ENCODE measurements at regions not wholly inside any gene's neighbourhood (a gene's known extent, or its start where the extent isn't known, plus 50 kb on each side); places are given as distances from the start of the nearest gene placed in this dataset.

DNA sequence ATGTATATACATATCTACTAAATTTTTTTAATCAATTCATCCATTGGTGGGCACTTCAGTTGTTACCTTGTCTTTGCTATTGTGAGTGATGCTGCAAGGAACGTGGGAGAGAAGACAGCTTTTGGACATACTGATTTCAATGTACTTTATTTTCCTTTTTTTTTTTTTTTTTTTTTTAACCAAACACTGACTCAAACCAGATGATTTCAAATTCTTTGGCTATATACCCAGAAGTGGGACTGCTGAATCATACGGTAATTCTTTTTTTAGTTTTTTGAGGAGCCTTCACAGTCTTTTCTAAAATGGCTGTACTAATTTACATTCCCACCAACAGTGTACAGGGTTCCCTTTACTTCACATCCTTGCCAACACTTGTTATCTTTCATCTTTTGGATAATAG, 204.7 kb downstream of the INSIG2 start:
- CTCF ChIA-PET = no interaction called here
- no TSS peak for BruUV-seq (replicated peaks)
- TF ChIP-seq, protein P1, sequence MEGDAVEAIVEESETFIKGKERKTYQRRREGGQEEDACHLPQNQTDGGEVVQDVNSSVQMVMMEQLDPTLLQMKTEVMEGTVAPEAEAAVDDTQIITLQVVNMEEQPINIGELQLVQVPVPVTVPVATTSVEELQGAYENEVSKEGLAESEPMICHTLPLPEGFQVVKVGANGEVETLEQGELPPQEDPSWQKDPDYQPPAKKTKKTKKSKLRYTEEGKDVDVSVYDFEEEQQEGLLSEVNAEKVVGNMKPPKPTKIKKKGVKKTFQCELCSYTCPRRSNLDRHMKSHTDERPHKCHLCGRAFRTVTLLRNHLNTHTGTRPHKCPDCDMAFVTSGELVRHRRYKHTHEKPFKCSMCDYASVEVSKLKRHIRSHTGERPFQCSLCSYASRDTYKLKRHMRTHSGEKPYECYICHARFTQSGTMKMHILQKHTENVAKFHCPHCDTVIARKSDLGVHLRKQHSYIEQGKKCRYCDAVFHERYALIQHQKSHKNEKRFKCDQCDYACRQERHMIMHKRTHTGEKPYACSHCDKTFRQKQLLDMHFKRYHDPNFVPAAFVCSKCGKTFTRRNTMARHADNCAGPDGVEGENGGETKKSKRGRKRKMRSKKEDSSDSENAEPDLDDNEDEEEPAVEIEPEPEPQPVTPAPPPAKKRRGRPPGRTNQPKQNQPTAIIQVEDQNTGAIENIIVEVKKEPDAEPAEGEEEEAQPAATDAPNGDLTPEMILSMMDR (IDR thresholded peaks at IDR 0.05; ENCODE audit: unreplicated experiment) = no peak
- Mint-ChIP-seq H3K9me3 (ENCODE audit: low read depth, unreplicated experiment) (peaks cover 6% of the 10 kb centered on the region), H3K36me3 (ENCODE audit: insufficient read depth, unreplicated experiment) (no peaks in the 10 kb centered on the region), H3K4me1 (ENCODE audit: low read depth, unreplicated experiment) (no peaks in the 10 kb centered on the region), H3K4me3 (ENCODE audit: low read depth, unreplicated experiment) (no peak overlapping the region), H3K27ac (ENCODE audit: unreplicated experiment) (no peak overlapping the region), H3K27me3 (ENCODE audit: unreplicated experiment) (peaks cover 14% of the 10 kb centered on the region)
- DNase-seq = no peak
- intact Hi-C loops (cut with micrococcal nuclease; ENCODE audit: unreplicated experiment) = no loop called here

DNA sequence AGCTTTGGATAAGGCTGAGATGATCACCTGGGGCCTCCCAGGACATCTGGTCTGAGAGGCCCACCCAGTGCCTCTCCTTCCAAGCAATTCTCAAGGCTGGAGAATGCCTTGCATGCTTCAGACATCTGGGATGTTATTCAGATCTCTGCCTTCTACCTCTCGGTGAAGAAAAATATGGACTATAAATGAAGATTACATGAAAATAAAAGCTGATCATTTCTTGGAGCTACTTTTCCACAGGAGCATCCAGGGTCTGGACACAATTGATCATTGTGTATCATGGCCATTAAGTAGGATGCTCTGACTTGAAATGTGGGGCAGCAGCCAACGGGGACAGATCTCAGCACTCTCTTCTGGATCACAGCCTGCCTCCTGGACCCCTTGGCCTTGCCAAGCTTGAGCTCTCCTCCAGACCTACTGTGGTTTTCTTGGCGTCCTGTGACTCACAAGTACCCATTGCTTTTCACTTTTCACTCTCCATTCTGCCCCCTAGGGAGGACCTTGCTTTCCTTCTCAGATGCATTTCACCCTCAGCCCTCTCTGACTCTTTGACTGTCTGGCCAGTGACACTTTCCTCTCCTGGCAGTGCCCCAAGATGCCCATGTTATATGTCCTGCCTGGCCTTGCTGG, 203.1 kb downstream of the INSIG2 start:
- H3K9me3 Mint-ChIP-seq (ENCODE audit: low read depth, unreplicated experiment) = peaks cover 6% of the 10 kb centered on the region
- H3K27me3 Mint-ChIP-seq (ENCODE audit: unreplicated experiment) = peaks cover 14% of the 10 kb centered on the region
- BruUV-seq (replicated peaks) = no TSS peak
- intact Hi-C loops (cut with micrococcal nuclease; ENCODE audit: unreplicated experiment) = no loop called here
- TF ChIP-seq, protein P1 (IDR thresholded peaks at IDR 0.05; ENCODE audit: unreplicated experiment) = no peak
- H3K4me1 Mint-ChIP-seq (ENCODE audit: low read depth, unreplicated experiment) = no peaks in the 10 kb centered on the region
- no peak overlapping the region for H3K4me3 Mint-ChIP-seq (ENCODE audit: low read depth, unreplicated experiment)
- CTCF ChIA-PET = no interaction called here
- H3K27ac Mint-ChIP-seq (ENCODE audit: unreplicated experiment) = no peak overlapping the region
- DNase-seq = no peak
- no peaks in the 10 kb centered on the region for H3K36me3 Mint-ChIP-seq (ENCODE audit: insufficient read depth, unreplicated experiment)

GRCh38 chr2:118290411-118291250, 202.4 kb downstream of the INSIG2 start:
- Mint-ChIP-seq H3K9me3 (ENCODE audit: low read depth, unreplicated experiment) (peaks cover 6% of the 10 kb centered on the region), H3K27ac (ENCODE audit: unreplicated experiment) (no peak overlapping the region), H3K4me1 (ENCODE audit: low read depth, unreplicated experiment) (no peaks in the 10 kb centered on the region), H3K4me3 (ENCODE audit: low read depth, unreplicated experiment) (no peak overlapping the region), H3K27me3 (ENCODE audit: unreplicated experiment) (peaks cover 9% of the 10 kb centered on the region), H3K36me3 (ENCODE audit: insufficient read depth, unreplicated experiment) (no peaks in the 10 kb centered on the region)
- intact Hi-C loops (cut with micrococcal nuclease; ENCODE audit: unreplicated experiment) = no loop called here
- DNase-seq = no peak
- BruUV-seq (replicated peaks) = no TSS peak
- CTCF ChIA-PET = no interaction called here
- TF ChIP-seq, protein P1 (IDR thresholded peaks at IDR 0.05; ENCODE audit: unreplicated experiment) = no peak

DNA sequence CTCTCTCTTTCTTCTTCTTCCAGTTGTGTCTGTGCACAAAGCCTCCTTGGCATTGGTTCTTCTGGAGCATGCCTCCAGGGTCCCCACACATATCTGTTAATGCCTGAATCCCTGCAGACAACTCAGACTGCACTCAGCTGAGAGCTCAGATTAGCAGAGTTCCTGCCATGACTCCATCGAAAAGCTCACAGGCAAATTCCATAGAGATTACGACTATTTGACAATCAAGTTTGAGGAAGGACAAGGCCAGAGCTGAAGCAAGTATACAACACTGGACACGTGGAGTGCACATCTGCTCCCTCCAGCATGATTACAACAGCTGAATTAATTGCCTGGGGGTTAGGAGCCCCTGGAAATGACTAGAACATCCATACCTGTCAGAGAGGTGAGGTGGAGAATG, 190.7 kb downstream of the INSIG2 start:
- H3K9me3 Mint-ChIP-seq (ENCODE audit: low read depth, unreplicated experiment) = no peaks in the 10 kb centered on the region
- H3K27ac Mint-ChIP-seq (ENCODE audit: unreplicated experiment) = no peak overlapping the region
- DNase-seq = no peak
- H3K36me3 Mint-ChIP-seq (ENCODE audit: insufficient read depth, unreplicated experiment) = no peaks in the 10 kb centered on the region
- BruUV-seq (replicated peaks) = no TSS peak
- TF ChIP-seq, protein P1 (IDR thresholded peaks at IDR 0.05; ENCODE audit: unreplicated experiment) = no peak
- H3K4me1 Mint-ChIP-seq (ENCODE audit: low read depth, unreplicated experiment) = no peaks in the 10 kb centered on the region
- H3K4me3 Mint-ChIP-seq (ENCODE audit: low read depth, unreplicated experiment) = no peak overlapping the region
- CTCF ChIA-PET = no interaction called here
- intact Hi-C loops (cut with micrococcal nuclease; ENCODE audit: unreplicated experiment) = no loop called here
- H3K27me3 Mint-ChIP-seq (ENCODE audit: unreplicated experiment) = no peaks in the 10 kb centered on the region
